Mesothelial cell of epicardium (in vitro differentiated cells): ENCODE measurements at regions not wholly inside any gene's neighbourhood (a gene's known extent, or its start where the extent isn't known, plus 50 kb on each side); places are given as distances from the start of the nearest gene placed in this dataset.

ENCODE experiments used
- DNase-seq, 2 experiments: peaks; one replicate each; pipeline ENCODE4 v3.0.0; 2021; ENCODE audit warnings: low spot score in 2 of 2; ENCODE audit not compliant: unreplicated experiment in 2 of 2
- H3K27ac Mint-ChIP-seq: 2 replicates; pipeline ENCODE4 v1.8.0; 2021; ENCODE audit warnings: mixed read lengths
- H3K27me3 Mint-ChIP-seq: 2 replicates; pipeline ENCODE4 v1.8.0; 2021; ENCODE audit warnings: low read depth, mixed read lengths
- H3K36me3 Mint-ChIP-seq: 2 replicates; pipeline ENCODE4 v1.8.0; 2021; ENCODE audit warnings: mixed read lengths
- H3K4me1 Mint-ChIP-seq: 2 replicates; pipeline ENCODE4 v1.8.0; 2021; ENCODE audit warnings: mixed read lengths
- H3K4me3 Mint-ChIP-seq: 2 replicates; pipeline ENCODE4 v1.8.0; 2021; ENCODE audit warnings: mild to moderate bottlenecking, moderate library complexity, mixed read lengths
- H3K9me3 Mint-ChIP-seq: 2 replicates; pipeline ENCODE4 v1.8.0; 2021; ENCODE audit warnings: mixed read lengths
- CTCF ChIP-seq: fragments of 200-600 bp; sonication (generic); IDR thresholded peaks from one replicate; pipeline ENCODE4 v1.5.0; 2021; ENCODE audit warnings: antibody characterized with exemption; ENCODE audit not compliant: unreplicated experiment

- Mint-ChIP-seq H3K4me1 (no peaks in the 10 kb centered on the region), H3K27ac (no peak overlapping the region), H3K9me3 (peaks cover 33% of the 10 kb centered on the region), H3K27me3 (no peaks in the 10 kb centered on the region), H3K36me3 (peaks cover 14% of the 10 kb centered on the region), H3K4me3 (no peak overlapping the region)
- DNase-seq = no peak
- TF ChIP-seq CTCF = no peak
Observed at GRCh38 chr2:194985258-194985657, 671.8 kb upstream of the SLC39A10 start.

- Mint-ChIP-seq H3K4me1 (no peaks in the 10 kb centered on the region), H3K9me3 (peaks cover 29% of the 10 kb centered on the region), H3K27ac (no peak overlapping the region), H3K27me3 (no peaks in the 10 kb centered on the region), H3K36me3 (peaks cover 6% of the 10 kb centered on the region), H3K4me3 (no peak overlapping the region)
- TF ChIP-seq CTCF = no peak
- no peak for DNase-seq
Observed at GRCh38 chr2:194962254-194962653, 694.8 kb upstream of the SLC39A10 start.

GRCh38 chr2:194954218-194954617, 702.8 kb upstream of the SLC39A10 start:
- no peak for DNase-seq
- H3K4me3 Mint-ChIP-seq = no peak overlapping the region
- no peaks in the 10 kb centered on the region for H3K27me3 Mint-ChIP-seq
- TF ChIP-seq CTCF = no peak
- H3K36me3 Mint-ChIP-seq = peaks cover 2% of the 10 kb centered on the region
- H3K27ac Mint-ChIP-seq = no peak overlapping the region
- no peaks in the 10 kb centered on the region for H3K4me1 Mint-ChIP-seq
- peaks cover 9% of the 10 kb centered on the region for H3K9me3 Mint-ChIP-seq

GRCh38 chr2:194946826-194947225, 710.2 kb upstream of the SLC39A10 start:
- DNase-seq = no peak
- Mint-ChIP-seq H3K27ac (no peak overlapping the region), H3K4me1 (no peaks in the 10 kb centered on the region), H3K36me3 (no peaks in the 10 kb centered on the region), H3K9me3 (peaks cover 4% of the 10 kb centered on the region), H3K4me3 (no peak overlapping the region), H3K27me3 (no peaks in the 10 kb centered on the region)
- no peak for TF ChIP-seq CTCF

GRCh38 chr2:194938066-194938465, 719.0 kb upstream of the SLC39A10 start:
- Mint-ChIP-seq H3K9me3 (peaks cover 30% of the 10 kb centered on the region), H3K4me3 (no peak overlapping the region), H3K27me3 (no peaks in the 10 kb centered on the region), H3K27ac (no peak overlapping the region), H3K36me3 (no peaks in the 10 kb centered on the region), H3K4me1 (no peaks in the 10 kb centered on the region)
- TF ChIP-seq CTCF = no peak
- DNase-seq = no peak

- TF ChIP-seq CTCF = no peak
- H3K36me3 Mint-ChIP-seq = no peaks in the 10 kb centered on the region
- H3K27ac Mint-ChIP-seq = no peak overlapping the region
- no peaks in the 10 kb centered on the region for H3K9me3 Mint-ChIP-seq
- no peaks in the 10 kb centered on the region for H3K27me3 Mint-ChIP-seq
- DNase-seq = no peak
- H3K4me3 Mint-ChIP-seq = no peak overlapping the region
- peaks cover 17% of the 10 kb centered on the region for H3K4me1 Mint-ChIP-seq
Observed at GRCh38 chr2:194927489-194927888, 729.5 kb upstream of the SLC39A10 start.
